Posterior vena cava (tissue), 2 donors: ENCODE measurements at regions not wholly inside any gene's neighbourhood (a gene's known extent, or its start where the extent isn't known, plus 50 kb on each side); places are given as distances from the start of the nearest gene placed in this dataset.

Experiments used
- DNase-seq: peaks from one replicate; pipeline ENCODE4 v3.0.0-alpha.2; 2020; ENCODE audit warnings: low spot score
- intact Hi-C, 2 donors: fragments of 100-400 bp; cut with DNase I; formaldehyde crosslinking; loops; one replicate each; pipeline versions ENCODE4 v1.14.1 to v1.14.2; 2022 to 2023
- donor health status: DM: yes; HTN: yes; CAD: no.
- donor health status: DM: yes; HTN: yes; CAD: no.

GRCh38 chr20:20847814-20848213 lies 135.4 kb upstream of the RALGAPA2 start:
- intact Hi-C loops = no loop called here
- DNase-seq = no peak

GRCh38 chr20:20843982-20844381 lies 131.5 kb upstream of the RALGAPA2 start:
- DNase-seq = no peak
- intact Hi-C loops = no loop called here

DNA sequence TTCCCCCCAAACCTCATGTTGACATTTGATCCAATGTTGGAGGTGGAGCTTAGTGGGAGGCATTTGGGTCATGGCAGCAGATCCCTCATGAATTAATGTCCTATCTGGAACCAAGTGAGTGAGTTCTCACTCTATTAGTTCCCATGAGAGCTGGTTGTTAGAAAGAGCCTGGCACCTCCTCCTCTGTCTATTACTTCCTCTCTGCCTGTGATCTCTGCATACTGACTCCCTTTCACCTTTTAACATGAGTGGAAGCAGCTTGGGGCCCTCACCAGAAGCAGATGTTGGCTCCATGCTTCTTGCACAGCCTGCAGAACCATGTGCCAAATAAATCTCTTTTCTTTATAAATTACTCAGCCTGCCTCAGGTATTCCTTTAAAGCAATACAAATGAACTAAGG lies 127.3 kb upstream of the RALGAPA2 start:
- intact Hi-C loops = no loop called here
- DNase-seq = no peak

- intact Hi-C loops = no loop called here
- DNase-seq = no peak
Observed at GRCh38 chr20:20837574-20838021, 125.2 kb upstream of the RALGAPA2 start.

- intact Hi-C loops = no loop called here
Observed at GRCh38 chr20:20836836-20837235, 124.4 kb upstream of the RALGAPA2 start.

DNA sequence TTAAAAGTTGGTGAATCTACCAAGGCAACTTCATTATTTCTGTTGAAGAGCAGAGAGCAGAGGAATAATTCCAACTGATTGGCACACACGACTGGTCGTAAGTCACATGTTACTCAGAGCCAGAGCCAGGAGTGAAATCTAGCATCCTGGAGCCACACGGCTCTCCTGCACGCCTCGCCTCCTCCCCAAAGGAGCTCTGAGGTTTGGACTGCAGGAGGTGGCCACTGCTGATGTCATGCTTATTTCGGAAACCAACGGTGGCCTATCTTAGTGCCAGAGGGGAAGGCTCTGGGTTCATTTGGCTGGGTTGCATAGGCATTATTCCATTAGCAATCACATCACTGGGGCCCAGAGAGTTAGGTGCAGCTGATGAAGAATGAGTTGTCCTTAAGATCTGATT lies 123.5 kb upstream of the RALGAPA2 start:
- intact Hi-C loops = loop anchor here in 1 of 2 donors (1.0 kb wide), 1 partner anchor 668 kb away; no protein-coding TSS in a partner anchor
- DNase-seq = no peak

More at GRCh38 chr20:20836836-20837235, 124.4 kb upstream of the RALGAPA2 start:
- DNase-seq = no peak

- no peak for DNase-seq
- intact Hi-C loops = no loop called here
Observed at GRCh38 chr20:20834008-20834407, 121.6 kb upstream of the RALGAPA2 start.

DNA sequence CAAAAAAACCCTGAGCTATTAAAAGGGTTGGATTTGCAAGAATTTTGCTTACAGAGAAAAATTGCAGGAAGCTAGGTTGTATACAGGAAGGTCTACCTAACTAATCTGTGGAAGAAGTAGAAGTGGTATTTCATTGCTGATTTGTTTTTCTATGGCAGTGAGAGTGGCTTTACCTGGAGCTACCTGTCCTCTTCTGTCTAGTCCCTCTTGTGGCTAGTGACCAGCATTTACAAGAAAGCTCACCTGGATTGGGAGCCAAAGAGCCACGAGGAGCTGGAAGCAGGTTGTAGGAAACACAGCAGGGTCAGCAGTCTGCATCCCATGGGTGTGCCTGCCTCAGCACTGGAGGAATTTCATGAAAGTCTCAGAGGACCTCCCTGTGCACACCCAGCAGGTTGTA lies 120.3 kb upstream of the RALGAPA2 start:
- no peak for DNase-seq
- intact Hi-C loops = no loop called here

DNA sequence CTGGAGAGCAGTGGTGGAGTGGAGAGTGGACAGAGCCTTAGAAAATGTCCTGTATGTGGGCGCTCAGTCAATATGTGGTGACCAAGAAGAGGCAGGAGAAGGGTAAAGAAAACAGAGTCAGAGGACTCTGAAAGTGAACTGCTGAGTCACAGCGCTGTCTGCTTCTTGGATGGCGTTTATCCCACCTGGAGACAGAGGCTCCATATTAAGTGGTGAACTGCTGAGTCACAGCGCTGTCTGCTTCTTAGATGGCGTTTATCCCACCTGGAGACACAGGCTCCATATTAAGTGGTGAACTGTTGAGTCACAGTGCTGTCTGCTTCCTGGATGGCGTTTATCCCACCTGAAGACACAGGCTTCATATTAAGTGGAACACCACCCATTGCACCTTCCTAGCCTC lies 119.3 kb upstream of the RALGAPA2 start:
- no peak for DNase-seq
- intact Hi-C loops = no loop called here

GRCh38 chr20:20829681-20830080 lies 117.2 kb upstream of the RALGAPA2 start:
- intact Hi-C loops = loop anchor here (10.0 kb wide), 2 partner anchors 145 to 165 kb away; no protein-coding TSS in a partner anchor
- no peak for DNase-seq

DNA sequence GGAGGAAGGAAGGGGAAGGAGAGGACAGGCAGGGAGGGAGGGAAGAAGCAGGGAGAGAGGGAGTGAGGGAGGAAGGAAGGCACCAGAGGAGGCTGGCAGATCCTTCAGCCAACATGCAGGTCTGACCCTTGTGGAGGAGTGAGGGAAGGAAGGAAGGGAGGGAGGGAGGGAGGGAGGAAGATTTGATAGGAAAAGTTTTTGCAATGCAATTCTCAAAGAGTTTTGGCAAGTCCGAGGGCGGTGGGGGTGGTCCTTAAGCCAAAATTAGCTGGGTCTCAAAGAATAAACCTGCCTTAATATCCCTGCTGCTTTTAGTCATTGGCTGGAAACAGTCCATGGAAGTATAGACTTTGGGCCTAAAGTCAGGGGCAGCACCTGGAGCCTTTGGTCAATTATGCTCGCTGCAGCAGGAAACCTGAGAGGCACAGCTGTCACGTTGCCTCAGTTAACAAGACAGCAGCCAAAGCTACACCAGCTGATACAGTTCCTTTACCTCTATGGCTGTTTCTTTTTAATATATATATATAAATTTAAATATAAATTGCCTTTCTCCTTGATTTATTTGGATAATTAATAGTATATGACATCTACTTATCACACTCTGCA lies 115.7 kb upstream of the RALGAPA2 start:
- peak; percentile 4 for DNase-seq
- intact Hi-C loops = loop anchor here (10.0 kb wide), 2 partner anchors 143 to 163 kb away; no protein-coding TSS in a partner anchor

DNA sequence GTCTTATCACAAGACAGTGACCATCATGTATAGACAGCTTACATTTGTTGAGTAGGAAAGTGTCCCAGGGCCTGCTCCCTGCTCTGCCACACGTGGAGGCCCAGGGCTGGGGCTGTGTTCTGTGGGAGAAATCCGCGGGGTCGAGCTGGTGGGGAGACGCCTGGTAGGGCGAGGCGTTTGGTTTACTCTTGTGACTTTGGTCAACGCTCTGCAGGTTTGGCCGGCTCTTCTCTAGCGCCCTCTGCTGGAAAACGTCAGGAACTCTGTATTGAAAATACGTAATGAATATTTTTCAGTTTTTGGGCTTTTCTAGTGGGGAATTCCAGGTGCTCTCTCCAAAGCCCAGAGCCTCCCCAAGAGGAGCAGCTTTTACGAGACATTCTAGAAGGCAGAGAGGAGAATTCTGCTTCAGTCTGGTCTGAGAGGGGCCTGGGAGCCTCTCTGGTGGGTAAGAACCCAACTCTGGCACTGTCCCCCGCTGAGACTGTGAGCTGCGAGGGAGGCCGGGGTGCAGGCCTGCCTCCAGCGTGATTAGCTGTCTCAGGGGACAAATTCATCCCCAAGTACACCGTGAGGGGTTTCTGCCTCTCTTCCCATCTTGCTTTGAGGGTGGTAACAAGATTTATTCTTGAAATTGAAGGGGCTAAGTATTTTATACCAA lies 112.6 kb upstream of the RALGAPA2 start:
- intact Hi-C loops = loop anchor here (10.0 kb wide), 2 partner anchors 140 to 160 kb away; no protein-coding TSS in a partner anchor
- DNase-seq = peak; percentile 84

- no peak for DNase-seq
- intact Hi-C loops = loop anchor here (10.0 kb wide), 2 partner anchors 139 to 159 kb away; no protein-coding TSS in a partner anchor
Observed at GRCh38 chr20:20823476-20823881, 111.0 kb upstream of the RALGAPA2 start.

- intact Hi-C loops = loop anchor here (10.0 kb wide), 2 partner anchors 137 to 157 kb away; no protein-coding TSS in a partner anchor
- no peak for DNase-seq
Observed at GRCh38 chr20:20821484-20822260, 109.2 kb upstream of the RALGAPA2 start.

DNA sequence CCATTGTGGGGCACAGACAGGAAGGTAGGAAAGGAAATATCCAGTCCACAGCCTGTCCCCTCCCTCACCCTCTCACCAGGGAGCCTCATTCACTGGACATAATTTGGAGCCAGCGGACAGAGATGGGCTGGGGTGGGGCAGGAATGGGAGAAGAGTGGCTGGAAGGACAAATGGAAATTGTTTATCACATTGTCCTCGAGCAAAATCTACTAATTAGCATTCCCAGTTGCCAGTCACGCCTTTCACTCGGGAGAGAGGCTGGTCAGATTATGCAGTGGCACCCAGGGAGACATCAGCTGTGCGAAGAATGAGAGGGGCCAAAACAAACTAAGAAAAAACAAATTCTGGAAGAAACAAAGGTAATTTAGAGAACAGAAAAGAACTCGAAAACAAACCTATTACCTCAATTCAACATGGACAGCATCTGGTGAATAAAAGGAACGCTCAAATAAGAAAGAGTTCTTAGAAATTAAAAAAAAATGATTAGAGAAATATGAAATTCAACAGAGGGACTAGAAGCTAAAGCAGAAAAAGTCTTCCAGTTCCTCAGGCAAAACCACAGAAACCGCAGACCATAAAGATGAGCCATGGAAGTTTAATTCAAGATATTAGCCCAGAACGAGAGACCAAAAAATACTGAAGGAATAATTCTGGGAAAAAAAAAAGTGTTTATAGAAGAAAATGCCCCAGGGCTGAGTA lies 108.5 kb upstream of the RALGAPA2 start:
- no peak for DNase-seq
- intact Hi-C loops = loop anchor here (10.0 kb wide), 2 partner anchors 136 to 156 kb away; no protein-coding TSS in a partner anchor

DNA sequence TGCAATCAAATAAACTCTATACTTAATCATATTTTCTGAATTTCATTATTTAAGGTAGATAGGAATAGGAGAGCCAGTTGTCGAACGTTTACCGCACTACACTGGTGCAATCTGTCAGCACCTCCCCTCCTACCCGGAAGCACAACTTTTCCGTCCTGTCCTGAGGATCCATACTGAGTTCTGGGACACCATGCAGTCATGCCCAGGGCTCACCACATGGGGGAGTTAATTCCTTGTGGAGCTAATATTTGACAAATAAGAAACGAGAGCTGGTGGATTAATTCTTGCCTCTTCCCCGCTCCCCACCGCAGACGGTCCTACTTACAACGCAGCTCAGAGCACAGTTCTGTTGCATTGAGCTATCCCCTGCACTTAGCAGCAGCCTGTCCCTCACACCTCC lies 107.7 kb upstream of the RALGAPA2 start:
- intact Hi-C loops = loop anchor here (10.0 kb wide), 2 partner anchors 135 to 155 kb away; no protein-coding TSS in a partner anchor
- DNase-seq = no peak

DNA sequence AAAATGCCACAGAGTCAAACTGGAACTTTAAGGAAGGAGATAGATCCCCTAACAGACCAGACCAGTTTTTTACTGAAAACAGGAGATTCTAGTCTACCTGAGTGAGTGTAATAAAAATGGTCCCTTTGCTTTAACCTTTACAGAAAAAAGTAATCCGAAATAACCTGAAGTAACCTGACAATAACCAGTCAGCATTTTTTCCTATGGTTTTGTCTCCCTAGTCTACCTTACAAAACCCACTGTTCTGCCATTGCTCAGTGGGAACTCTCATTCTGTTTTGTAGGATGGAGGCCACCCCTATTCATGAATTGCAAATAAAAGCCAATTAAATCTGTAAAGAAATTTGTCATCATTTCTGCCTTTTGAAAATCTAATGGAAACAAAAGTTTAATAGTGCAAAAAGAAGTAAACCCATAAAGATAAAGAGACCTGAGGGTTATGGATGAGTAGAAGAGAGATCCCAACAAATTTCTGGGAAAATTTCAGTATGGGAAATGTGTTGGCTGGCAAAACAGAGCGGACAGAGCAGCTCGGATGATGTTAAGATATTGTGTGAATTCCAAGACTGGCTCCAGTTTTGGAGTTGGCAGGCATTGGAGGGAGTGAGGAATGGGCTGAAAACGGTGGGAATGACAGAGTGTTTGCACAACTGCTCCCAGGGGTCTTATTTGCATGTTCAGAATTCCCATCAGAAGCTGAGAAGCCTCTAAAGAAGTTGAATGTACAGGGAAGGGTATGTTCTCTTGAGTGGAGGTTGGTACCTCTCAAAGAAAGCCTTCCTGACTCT lies 104.7 kb upstream of the RALGAPA2 start:
- DNase-seq = no peak
- intact Hi-C loops = no loop called here

DNA sequence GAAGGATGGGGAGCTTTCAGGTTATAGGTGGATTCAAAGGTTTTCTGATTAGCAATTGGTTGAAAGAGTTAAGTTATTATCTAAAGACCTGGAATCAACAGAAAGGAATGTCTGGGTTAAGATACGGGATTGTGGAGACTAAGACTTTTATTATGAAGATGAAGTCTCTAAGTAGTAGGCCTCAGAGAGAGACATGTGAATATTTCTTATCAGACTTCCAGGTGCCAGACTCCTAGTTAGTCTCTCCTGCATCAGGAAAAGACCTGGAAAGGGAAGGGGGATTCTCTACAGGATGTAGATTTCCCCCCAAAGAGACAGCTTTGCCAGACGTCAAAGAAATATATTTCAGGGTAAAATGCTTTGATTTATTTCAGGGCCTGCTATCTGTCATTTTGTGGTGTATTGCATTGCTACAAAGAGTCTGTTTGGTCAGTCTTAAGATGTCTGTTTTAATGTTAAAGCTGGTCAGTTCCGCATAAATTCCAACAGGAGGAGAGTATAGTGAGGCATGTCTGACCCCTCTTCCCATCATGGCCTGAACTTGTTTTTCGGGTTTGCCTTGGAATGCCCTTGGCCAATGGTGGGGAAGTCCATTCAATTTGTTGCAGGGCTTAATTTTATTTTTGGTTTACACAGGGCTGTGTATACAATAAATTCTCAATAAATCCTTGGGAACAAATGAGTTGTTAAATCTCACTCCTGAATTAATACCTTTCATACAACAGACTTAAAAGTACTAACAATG lies 103.4 kb upstream of the RALGAPA2 start:
- DNase-seq = no peak
- intact Hi-C loops = no loop called here
